DMS153 treated with DMSO at 0.1 percent for 48 hours (cell line): ENCODE measurements at regions not wholly inside any gene's neighbourhood (a gene's known extent, or its start where the extent isn't known, plus 50 kb on each side); places are given as distances from the start of the nearest gene placed in this dataset.
A peak's percentile ranks its signal among the peaks of the same experiment; 100 is the strongest.

ENCODE experiments used
- DNase-seq: peaks from one replicate; lab custom pipeline; 2025; ENCODE audit not compliant: unreplicated experiment; lab: John Stamatoyannopoulos, UW

GRCh38 chr3:194536871-194537637 is 50.3 kb upstream of the ATP13A3 start:
- DNase-seq, result peak; percentile 80
